Stomach (tissue), 8 donors: ENCODE measurements at regions not wholly inside any gene's neighbourhood (a gene's known extent, or its start where the extent isn't known, plus 50 kb on each side); places are given as distances from the start of the nearest gene placed in this dataset.

Source experiments
- DNase-seq, 2 donors: peaks; one replicate each; pipeline versions ENCODE4 v3.0.0 to v3.0.0-alpha.2; 2013 to 2019
- H3K27ac ChIP-seq, 5 donors: fragments of 200-600 bp in 4 of 5; sonication (generic) in 4 of 5; one replicate each; pipeline ENCODE4 v1.5.1; 2013 to 2019; ENCODE audit warnings: mild to moderate bottlenecking in 1 of 5, moderate library complexity in 1 of 5
- H3K27me3 ChIP-seq, 3 donors: fragments of 200-600 bp; sonication (generic); one replicate each; pipeline ENCODE4 v1.5.1; 2017 to 2019; ENCODE audit warnings: mixed run types in 1 of 3
- H3K36me3 ChIP-seq, 4 donors: fragments of 200-600 bp; sonication (generic); 1 replicate in 3 of 4; 2 replicates in 1 of 4; pipeline ENCODE4 v1.5.1; 2016 to 2019
- H3K4me1 ChIP-seq, 4 donors: fragments of 200-600 bp; sonication (generic); one replicate each; pipeline ENCODE4 v1.5.1; 2016 to 2019
- H3K4me3 ChIP-seq, 4 donors: fragments of 200-600 bp; sonication (generic) in 3 of 4; one replicate each; pipeline ENCODE4 v1.5.1; 2016 to 2019; ENCODE audit warnings: mild to moderate bottlenecking in 1 of 4
- H3K9me3 ChIP-seq, 4 donors: fragments of 200-600 bp; sonication (generic); one replicate each; pipeline ENCODE4 v1.5.1; 2016 to 2019
- CTCF ChIP-seq, 7 experiments: fragments of 450-650 bp in 4 of 7; fragments of 200-600 bp in 3 of 7; sonication (generic) in 3 of 7; IDR thresholded peaks; one replicate each; pipeline ENCODE4 v1.5.1; 2016 to 2019; ENCODE audit warnings: antibody characterized with exemption in 7 of 7, control low read depth in 2 of 7, mild to moderate bottlenecking in 1 of 7
- EP300 ChIP-seq: sonication (generic); formaldehyde crosslinking; IDR thresholded peaks from one replicate; pipeline ENCODE4 v1.6.1; 2017; ENCODE audit warnings: antibody characterized with exemption
- POLR2A ChIP-seq, 4 donors: fragments of 450-650 bp; IDR thresholded peaks; one replicate each; pipeline ENCODE4 v1.6.1; 2016; ENCODE audit warnings: antibody characterized with exemption in 4 of 4, control low read depth in 2 of 4, mild to moderate bottlenecking in 1 of 4, moderate library complexity in 1 of 4
- POLR2AphosphoS5 ChIP-seq, 3 donors: sonication (generic); formaldehyde crosslinking; IDR thresholded peaks; one replicate each; pipeline ENCODE4 v1.6.1; 2016; ENCODE audit warnings: antibody characterized with exemption in 3 of 3
- WGBS, 5 donors: extraction: QIAGEN DNeasy Blood & Tissue Kit in 3 of 5; methylation state at CpG; one replicate each; pipeline versions ENCODE4 v1.1.5 to v1.1.7; 2013 to 2018; 5-methylcytosine and 5-hydroxymethylcytosine counted together
- intact Hi-C: fragments of 100-400 bp; cut with DNase I; formaldehyde crosslinking; loops from one replicate; pipeline ENCODE4 v1.15.1; 2023; ENCODE audit warnings: low total_unique reads
- donor health status: healthy with polysubstance abuse.
- donor health status: Bipolar disorder and iron deficiency.
- donor health status: healthy.

GRCh38 chr5:30390095-30390494 is 803.4 kb upstream of the CDH6 start:
- WGBS, 5 donors: 17 to 49% (median 30%) methylated on average over 2 of the region's 2 CpGs

GRCh38 chr5:30387974-30388632 is 805.4 kb upstream of the CDH6 start:
- 64 to 71% (median 69%) methylated on average over 3 of the region's 3 CpGs for WGBS, 5 donors
- Histone ChIP-seq H3K27ac (no peak overlapping the region), H3K27me3 (no peaks in the 10 kb centered on the region), H3K9me3 (no peaks in the 10 kb centered on the region), H3K4me3 (no peak overlapping the region), H3K4me1 (no peaks in the 10 kb centered on the region), H3K36me3 (no peaks in the 10 kb centered on the region)
- no peak for DNase-seq
- TF ChIP-seq CTCF (IDR thresholded peaks at IDR 0.05) (no peak), POLR2A (IDR thresholded peaks at IDR 0.05) (no peak), EP300 (no peak), POLR2AphosphoS5 (IDR thresholded peaks at IDR 0.05) (no peak)
- intact Hi-C loops: no loop called here

More at GRCh38 chr5:30390095-30390494, 803.4 kb upstream of the CDH6 start:
- no peaks in the 10 kb centered on the region for H3K36me3 ChIP-seq
- no peak for DNase-seq
- no peaks in the 10 kb centered on the region for H3K27me3 ChIP-seq
- intact Hi-C loops: no loop called here
- no peak overlapping the region for H3K27ac ChIP-seq
- TF ChIP-seq CTCF (IDR thresholded peaks at IDR 0.05): no peak
- TF ChIP-seq POLR2A (IDR thresholded peaks at IDR 0.05): no peak
- TF ChIP-seq EP300: no peak
- TF ChIP-seq POLR2AphosphoS5 (IDR thresholded peaks at IDR 0.05): no peak
- H3K9me3 ChIP-seq: no peaks in the 10 kb centered on the region
- no peak overlapping the region for H3K4me3 ChIP-seq
- H3K4me1 ChIP-seq: no peaks in the 10 kb centered on the region

GRCh38 chr5:30385754-30386153 is 807.7 kb upstream of the CDH6 start:
- TF ChIP-seq POLR2AphosphoS5 (IDR thresholded peaks at IDR 0.05) (no peak), EP300 (no peak), CTCF (IDR thresholded peaks at IDR 0.05) (no peak), POLR2A (IDR thresholded peaks at IDR 0.05) (no peak)
- Histone ChIP-seq H3K27ac (no peak overlapping the region), H3K4me3 (no peak overlapping the region), H3K27me3 (no peaks in the 10 kb centered on the region), H3K4me1 (no peaks in the 10 kb centered on the region), H3K9me3 (no peaks in the 10 kb centered on the region), H3K36me3 (no peaks in the 10 kb centered on the region)
- 82 to 94% (median 90%) methylated on average over 2 of the region's 2 CpGs for WGBS, 5 donors
- intact Hi-C loops: no loop called here
- DNase-seq: no peak

- no peak for TF ChIP-seq POLR2A (IDR thresholded peaks at IDR 0.05)
- TF ChIP-seq POLR2AphosphoS5 (IDR thresholded peaks at IDR 0.05): no peak
- TF ChIP-seq EP300: no peak
- no peak for TF ChIP-seq CTCF (IDR thresholded peaks at IDR 0.05)
Observed at GRCh38 chr5:30384171-30384570, 809.3 kb upstream of the CDH6 start.

More at GRCh38 chr5:30384171-30384570, 809.3 kb upstream of the CDH6 start:
- intact Hi-C loops: no loop called here
- Histone ChIP-seq H3K36me3 (no peaks in the 10 kb centered on the region), H3K9me3 (no peaks in the 10 kb centered on the region), H3K4me1 (no peaks in the 10 kb centered on the region), H3K27me3 (no peaks in the 10 kb centered on the region), H3K27ac (no peak overlapping the region), H3K4me3 (no peak overlapping the region)
- WGBS, 5 donors: 84 to 94% (median 88%) methylated on average over 4 of the region's 4 CpGs
- no peak for DNase-seq
